ENCODE measurements at regions not wholly inside any gene's neighbourhood (a gene's known extent, or its start where the extent isn't known, plus 50 kb on each side); places are given as distances from the start of the nearest gene placed in this dataset.

GRCh38 chr21:27112186-27112585 lies 145.3 kb upstream of the ADAMTS5 start:
- POLR2A ChIA-PET, result no interaction called here
- CTCF ChIA-PET, result interaction anchor here (1.7 kb wide), 1 partner anchor 11 kb away, joined by 7 read pairs; no protein-coding TSS in a partner anchor
- TF ChIP-seq CTCF (IDR thresholded peaks at IDR 0.05; ENCODE audit: control extremely low read depth, extremely low read depth, low read depth, missing control alignments), result no peak
- no peak for DNase-seq (ENCODE audit: extremely low spot score)

- TF ChIP-seq CTCF (IDR thresholded peaks at IDR 0.05; ENCODE audit: control extremely low read depth, extremely low read depth, low read depth, missing control alignments), result no peak
- CTCF ChIA-PET, result interaction anchor here (0.8 to 1.7 kb wide), 5 partner anchors 12 to 48 kb away, joined by 3 to 7 read pairs (median 3); no protein-coding TSS in a partner anchor
- DNase-seq (ENCODE audit: extremely low spot score), result no peak
- POLR2A ChIA-PET, result no interaction called here
Observed at GRCh38 chr21:27110956-27111355, 144.1 kb upstream of the ADAMTS5 start.

GRCh38 chr21:27108701-27109100 lies 141.8 kb upstream of the ADAMTS5 start:
- POLR2A ChIA-PET, result no interaction called here
- CTCF ChIA-PET, result no interaction called here
- no peak for DNase-seq (ENCODE audit: extremely low spot score)
- no peak for TF ChIP-seq CTCF (IDR thresholded peaks at IDR 0.05; ENCODE audit: control extremely low read depth, extremely low read depth, low read depth, missing control alignments)

- ChIA-PET POLR2A (no interaction called here), CTCF (no interaction called here)
- no peak for TF ChIP-seq CTCF (IDR thresholded peaks at IDR 0.05; ENCODE audit: control extremely low read depth, extremely low read depth, low read depth, missing control alignments)
- no peak for DNase-seq (ENCODE audit: extremely low spot score)
Observed at GRCh38 chr21:27108228-27108627, 141.3 kb upstream of the ADAMTS5 start.

- POLR2A ChIA-PET, result no interaction called here
Observed at GRCh38 chr21:27104846-27105431, 138.1 kb upstream of the ADAMTS5 start.

GRCh38 chr21:27103768-27104167 lies 136.9 kb upstream of the ADAMTS5 start:
- TF ChIP-seq CTCF (IDR thresholded peaks at IDR 0.05; ENCODE audit: control extremely low read depth, extremely low read depth, low read depth, missing control alignments), result no peak
- POLR2A ChIA-PET, result no interaction called here
- DNase-seq (ENCODE audit: extremely low spot score), result no peak

More at GRCh38 chr21:27104846-27105431, 138.1 kb upstream of the ADAMTS5 start:
- TF ChIP-seq CTCF (IDR thresholded peaks at IDR 0.05; ENCODE audit: control extremely low read depth, extremely low read depth, low read depth, missing control alignments), result no peak
- CTCF ChIA-PET, result no interaction called here
- DNase-seq (ENCODE audit: extremely low spot score), result no peak

More at GRCh38 chr21:27103768-27104167, 136.9 kb upstream of the ADAMTS5 start:
- CTCF ChIA-PET, result no interaction called here
